ENCODE measurements at regions not wholly inside any gene's neighbourhood (a gene's known extent, or its start where the extent isn't known, plus 50 kb on each side); places are given as distances from the start of the nearest gene placed in this dataset.

- TF ChIP-seq CTCF (IDR thresholded peaks at IDR 0.05; ENCODE audit: low read depth, low read length, missing control alignments), result no peak
- no peak for DNase-seq (ENCODE audit: extremely low read depth, low read depth)
- no peak overlapping the region for H3K4me3 ChIP-seq (replicated peaks; ENCODE audit: low read depth, low read length)
These were observed 76.6 kb upstream of the RMDN2 start for GRCh38 chr2:37848451-37848850.

GRCh38 chr2:37849911-37850310 lies 75.2 kb upstream of the RMDN2 start:
- no peak overlapping the region for H3K4me3 ChIP-seq (replicated peaks; ENCODE audit: low read depth, low read length)
- DNase-seq (ENCODE audit: extremely low read depth, low read depth), result no peak
- no peak for TF ChIP-seq CTCF (IDR thresholded peaks at IDR 0.05; ENCODE audit: low read depth, low read length, missing control alignments)

- DNase-seq (ENCODE audit: extremely low read depth, low read depth), result no peak
- no peak overlapping the region for H3K4me3 ChIP-seq (replicated peaks; ENCODE audit: low read depth, low read length)
- no peak for TF ChIP-seq CTCF (IDR thresholded peaks at IDR 0.05; ENCODE audit: low read depth, low read length, missing control alignments)
These were observed 73.7 kb upstream of the RMDN2 start for GRCh38 chr2:37851428-37851827.

- DNase-seq (ENCODE audit: extremely low read depth, low read depth), result no peak
- H3K4me3 ChIP-seq (replicated peaks; ENCODE audit: low read depth, low read length), result no peak overlapping the region
- no peak for TF ChIP-seq CTCF (IDR thresholded peaks at IDR 0.05; ENCODE audit: low read depth, low read length, missing control alignments)
These were observed 73.1 kb upstream of the RMDN2 start for GRCh38 chr2:37851828-37852584.

- DNase-seq (ENCODE audit: extremely low read depth, low read depth), result no peak
- no peak for TF ChIP-seq CTCF (IDR thresholded peaks at IDR 0.05; ENCODE audit: low read depth, low read length, missing control alignments)
These were observed 72.5 kb upstream of the RMDN2 start for GRCh38 chr2:37852585-37853014.

GRCh38 chr2:37854676-37855282 lies 70.3 kb upstream of the RMDN2 start:
- no peak overlapping the region for H3K4me3 ChIP-seq (replicated peaks; ENCODE audit: low read depth, low read length)
- no peak for DNase-seq (ENCODE audit: extremely low read depth, low read depth)
- TF ChIP-seq CTCF (IDR thresholded peaks at IDR 0.05; ENCODE audit: low read depth, low read length, missing control alignments), result no peak

More at GRCh38 chr2:37852585-37853014, 72.5 kb upstream of the RMDN2 start:
- H3K4me3 ChIP-seq (replicated peaks; ENCODE audit: low read depth, low read length), result no peak overlapping the region

All from HFF-Myc (cell line).